Upper lobe of right lung (tissue), 1 donor: ENCODE measurements at regions not wholly inside any gene's neighbourhood (a gene's known extent, or its start where the extent isn't known, plus 50 kb on each side); places are given as distances from the start of the nearest gene placed in this dataset.
A peak's percentile ranks its signal among the peaks of the same experiment; 100 is the strongest.
"Not testable (repeated sequence)": the region's sequence is repeated elsewhere in the genome, so short reads cannot be mapped to it uniquely, and the experiment has no call there.

Experiments
- ATAC-seq: fragments of 200-7000 bp; cut with Tn5 transposase; one replicate; pipeline ENCODE4 v1.9.1; 2020; ENCODE audit warnings: mild to moderate bottlenecking, moderate library complexity
- DNase-seq: peaks from one replicate; pipeline ENCODE4 v3.0.0-alpha.2; 2020
- H3K27ac ChIP-seq: fragments of 200-600 bp; one replicate; pipeline ENCODE4 v1.8.0; 2022
- H3K27me3 ChIP-seq: fragments of 200-600 bp; one replicate; pipeline ENCODE4 v1.8.0; 2022; ENCODE audit warnings: mild to moderate bottlenecking
- H3K36me3 ChIP-seq: fragments of 200-600 bp; one replicate; pipeline ENCODE4 v1.8.0; 2022
- H3K4me1 ChIP-seq: fragments of 200-600 bp; one replicate; pipeline ENCODE4 v1.8.0; 2022
- H3K4me3 ChIP-seq: fragments of 200-600 bp; one replicate; pipeline ENCODE4 v1.8.0; 2022; ENCODE audit warnings: mild to moderate bottlenecking
- H3K9me3 ChIP-seq: fragments of 200-600 bp; one replicate; pipeline ENCODE4 v1.8.0; 2022
- CTCF ChIP-seq: fragments of 200-600 bp; IDR thresholded peaks from one replicate; pipeline ENCODE4 v1.8.0; 2022; ENCODE audit warnings: antibody characterized with exemption
- intact Hi-C: fragments of 100-400 bp; cut with DNase I; formaldehyde crosslinking; loops from one replicate; pipeline ENCODE4 v1.11.0; 2022
- donor health status: DM: no; HTN: yes; CAD: no; lungs with severe emphysema.

DNA sequence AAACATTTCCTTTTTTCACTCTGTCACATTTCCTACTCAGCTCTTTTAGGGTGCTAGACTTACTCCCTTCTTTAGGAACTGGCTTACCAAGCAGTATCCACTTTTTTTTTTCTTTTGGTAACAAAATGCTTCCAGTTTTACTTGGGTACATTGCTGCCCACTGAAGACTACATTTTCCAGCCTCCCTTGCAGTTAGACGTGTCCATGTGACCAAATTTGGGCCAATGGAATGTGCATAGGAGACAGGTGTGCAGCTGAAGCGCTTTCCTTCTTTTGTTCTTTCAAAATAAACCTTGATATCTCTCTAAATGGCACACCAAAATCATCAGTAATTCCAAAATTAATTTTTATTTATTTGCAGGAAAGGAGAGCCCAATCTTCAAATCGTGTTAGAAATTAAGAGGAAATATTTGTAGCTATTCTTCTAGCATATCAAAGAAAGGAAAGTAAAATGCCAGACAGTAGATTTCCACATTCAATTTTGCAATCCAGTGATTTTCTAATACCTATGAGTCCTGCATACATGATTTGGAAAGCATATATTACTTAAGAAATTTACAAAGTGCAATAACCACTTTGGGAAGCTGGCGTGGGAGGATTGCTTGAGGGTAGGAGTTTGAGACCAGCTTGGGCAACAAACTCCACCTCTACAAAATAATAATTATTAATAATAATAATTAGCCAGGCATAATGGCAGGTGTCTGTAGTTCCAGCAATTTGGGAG, 422.0 kb upstream of the FRG2C start:
- Histone ChIP-seq H3K4me1 (no peaks in the 10 kb centered on the region), H3K9me3 (no peaks in the 10 kb centered on the region), H3K27me3 (no peaks in the 10 kb centered on the region), H3K4me3 (no peak overlapping the region), H3K27ac (no peak overlapping the region), H3K36me3 (no peaks in the 10 kb centered on the region)
- intact Hi-C loops, result no loop called here
- ATAC-seq, result no peak
- DNase-seq, result no peak
- no peak for TF ChIP-seq CTCF

GRCh38 chr3:75248974-75249373, 415.2 kb upstream of the FRG2C start:
- H3K4me3 ChIP-seq, result no peak overlapping the region
- H3K27ac ChIP-seq, result no peak overlapping the region
- ATAC-seq (no peak), DNase-seq (no peak)
- intact Hi-C loops, result no loop called here
- H3K4me1 ChIP-seq, result no peaks in the 10 kb centered on the region
- H3K27me3 ChIP-seq, result no peaks in the 10 kb centered on the region
- no peaks in the 10 kb centered on the region for H3K36me3 ChIP-seq
- no peak for TF ChIP-seq CTCF
- no peaks in the 10 kb centered on the region for H3K9me3 ChIP-seq

GRCh38 chr3:75254685-75255084, 409.4 kb upstream of the FRG2C start:
- intact Hi-C loops, result no loop called here
- Histone ChIP-seq H3K36me3 (no peaks in the 10 kb centered on the region), H3K27ac (no peak overlapping the region), H3K4me3 (no peak overlapping the region), H3K4me1 (no peaks in the 10 kb centered on the region), H3K27me3 (no peaks in the 10 kb centered on the region), H3K9me3 (no peaks in the 10 kb centered on the region)
- DNase-seq (no peak), ATAC-seq (no peak)
- no peak for TF ChIP-seq CTCF

DNA sequence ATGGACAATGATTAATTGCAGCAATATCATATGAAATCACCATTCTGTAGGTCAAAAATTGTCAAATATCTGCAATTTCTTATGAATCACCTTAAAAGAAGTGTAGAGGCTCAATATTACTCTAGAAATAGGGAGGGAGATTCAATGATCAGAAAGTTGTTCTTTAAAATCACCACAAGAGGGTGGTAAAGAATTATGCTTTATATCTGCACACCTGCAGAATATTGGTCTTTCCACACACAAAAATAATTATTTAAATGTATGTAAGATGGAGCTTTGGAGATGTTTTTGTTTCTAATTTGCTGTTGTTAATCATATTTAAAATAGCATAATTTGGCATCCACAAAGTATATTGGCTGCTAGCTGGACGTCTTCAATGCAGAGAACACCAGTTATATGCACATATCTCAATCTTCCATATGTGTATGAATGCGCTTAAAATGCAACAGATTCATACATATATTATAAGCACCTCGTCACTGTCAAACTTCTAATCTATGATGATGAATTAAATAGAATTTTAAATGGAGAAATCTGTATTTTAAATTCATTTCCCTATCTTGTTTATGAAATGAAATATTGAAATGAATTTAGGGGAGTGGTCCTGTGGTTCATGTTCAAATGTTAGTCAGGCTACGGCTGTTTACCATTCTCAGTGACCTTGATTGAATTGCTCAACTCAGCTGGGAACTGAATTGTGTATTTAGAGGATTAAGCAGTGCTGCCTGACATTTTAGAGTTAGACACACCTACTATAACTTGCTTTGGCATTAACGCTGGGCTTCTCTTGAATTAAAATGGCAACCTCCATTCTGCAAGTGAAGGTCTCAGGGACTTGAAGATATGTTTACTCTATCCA, 405.1 kb upstream of the FRG2C start:
- H3K27ac ChIP-seq, H3K36me3 ChIP-seq, DNase-seq, H3K4me3 ChIP-seq, intact Hi-C loops, H3K9me3 ChIP-seq, H3K4me1 ChIP-seq, ATAC-seq, H3K27me3 ChIP-seq: not testable (repeated sequence)
- TF ChIP-seq CTCF, result peak; percentile 38

- H3K4me1 ChIP-seq, H3K36me3 ChIP-seq, H3K9me3 ChIP-seq, ATAC-seq, H3K4me3 ChIP-seq, H3K27me3 ChIP-seq, DNase-seq, H3K27ac ChIP-seq, intact Hi-C loops: not testable (repeated sequence)
These were observed 403.2 kb upstream of the FRG2C start for GRCh38 chr3:75260975-75261374.

DNA sequence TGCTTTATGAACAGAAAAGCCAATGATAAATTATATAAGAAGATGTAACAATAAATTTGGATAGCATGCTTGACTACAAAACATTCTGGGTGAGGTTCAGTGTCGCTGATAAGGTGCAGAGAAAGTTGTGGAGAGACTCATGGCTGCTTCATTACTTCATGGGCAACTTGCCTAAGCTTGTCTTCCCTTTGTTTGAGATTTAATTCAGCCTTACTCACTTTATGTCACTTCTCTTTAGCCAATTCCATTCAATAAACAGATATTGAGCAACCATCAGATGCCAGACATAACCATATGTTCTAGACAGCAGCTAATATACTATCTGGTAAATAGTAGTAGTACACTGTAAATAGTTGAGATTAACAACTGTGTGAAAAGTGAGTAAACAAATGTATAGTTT, 401.5 kb upstream of the FRG2C start:
- TF ChIP-seq CTCF, result no peak
- Histone ChIP-seq H3K27me3 (no peaks in the 10 kb centered on the region), H3K4me3 (no peak overlapping the region), H3K27ac (no peak overlapping the region), H3K9me3 (no peaks in the 10 kb centered on the region), H3K36me3 (no peaks in the 10 kb centered on the region), H3K4me1 (no peaks in the 10 kb centered on the region)
- intact Hi-C loops, result no loop called here
- ATAC-seq, result no peak
- DNase-seq, result no peak
